H1 (cell line): ENCODE measurements at regions not wholly inside any gene's neighbourhood (a gene's known extent, or its start where the extent isn't known, plus 50 kb on each side); places are given as distances from the start of the nearest gene placed in this dataset.

Experiments used
- CTCF ChIA-PET: fragments of 300-600 bp; sonication (Branson Sonifier 250); formaldehyde crosslinking; loops from one replicate; lab custom pipeline; 2021; ENCODE audit not compliant: partially characterized antibody; lab: Charles Lee
- POLR2A ChIA-PET: fragments of 300-600 bp; sonication (Branson Sonifier 250); formaldehyde crosslinking; loops from one replicate; lab custom pipeline; 2021; ENCODE audit warnings: inconsistent platforms; ENCODE audit not compliant: partially characterized antibody; lab: Charles Lee
- DNase-seq, 2 experiments: peaks; one replicate each; pipeline versions ENCODE4 v3.0.0 to v3.0.0-alpha.2; 2010 to 2022; ENCODE audit warnings: low spot score in 2 of 2, low read depth in 1 of 2, mixed read lengths in 1 of 2
- FAIRE-seq: peaks from 2 replicates; lab custom pipeline; 2011; peaks lifted over from hg19 to GRCh38; lab: Jason Lieb, UNC
- H2AFZ ChIP-seq: 2 replicates; pipeline ENCODE4 v1.8.1; 2012; ENCODE audit warnings: low read length, inconsistent platforms
- H2AK5ac ChIP-seq: 2 replicates; pipeline ENCODE4 v1.6.1; 2013; ENCODE audit warnings: low read depth, low read length
- H2BK120ac ChIP-seq: replicated peaks from 2 replicates; pipeline ENCODE3; 2013; ENCODE audit warnings: low read depth, low read length, inconsistent platforms
- H2BK12ac ChIP-seq: 2 replicates; pipeline ENCODE4 v1.6.1; 2013; ENCODE audit warnings: low read depth, low read length
- H2BK15ac ChIP-seq: 2 replicates; pipeline ENCODE4 v1.6.1; 2013; ENCODE audit warnings: low read length
- H2BK20ac ChIP-seq: 2 replicates; pipeline ENCODE4 v1.6.1; 2013; ENCODE audit warnings: low read length
- H2BK5ac ChIP-seq: 2 replicates; pipeline ENCODE4 v1.6.1; 2013; ENCODE audit warnings: low read depth, low read length
- H3K14ac ChIP-seq: 2 replicates; pipeline ENCODE4 v1.6.1; 2013; ENCODE audit warnings: inconsistent platforms; ENCODE audit not compliant: insufficient read length
- H3K18ac ChIP-seq: 2 replicates; pipeline ENCODE4 v1.6.1; 2013; ENCODE audit warnings: low read length; ENCODE audit errors: extremely low read depth
- H3K23ac ChIP-seq: 2 replicates; pipeline ENCODE4 v1.6.1; 2013; ENCODE audit warnings: inconsistent platforms; ENCODE audit not compliant: insufficient read length
- H3K23me2 ChIP-seq: 2 replicates; pipeline ENCODE4 v1.6.1; 2013; ENCODE audit warnings: low read depth, low read length
- H3K27ac ChIP-seq: 2 replicates; pipeline ENCODE4 v1.6.1; 2011; ENCODE audit warnings: low read depth, low read length, inconsistent platforms
- H3K27me3 ChIP-seq, 4 experiments: replicated peaks in 1 of 4; 1 replicate in 1 of 4; 2 replicates in 3 of 4; pipeline versions ENCODE4 v1.6.1 to v1.8.1; 2011 to 2013; ENCODE audit warnings: low read length in 3 of 4, mild to moderate bottlenecking in 3 of 4, inconsistent platforms in 2 of 4, mixed read lengths in 2 of 4, moderate library complexity in 1 of 4; ENCODE audit not compliant: control insufficient read depth in 3 of 4, insufficient read depth in 3 of 4; ENCODE audit errors: extremely low read depth in 1 of 4
- H3K36me3 ChIP-seq, 4 experiments: 2 replicates each; pipeline versions ENCODE4 v1.6.1 to v1.8.1; 2011 to 2013; ENCODE audit warnings: mild to moderate bottlenecking in 4 of 4, low read length in 3 of 4, moderate library complexity in 2 of 4, control low read depth in 1 of 4, inconsistent platforms in 1 of 4; ENCODE audit not compliant: insufficient read depth in 4 of 4, control insufficient read depth in 2 of 4
- H3K4ac ChIP-seq: replicated peaks from 2 replicates; pipeline ENCODE3; 2013; ENCODE audit warnings: low read length, low read depth, mixed read lengths, inconsistent platforms; ENCODE audit not compliant: insufficient read length
- H3K4me1 ChIP-seq, 4 experiments: replicated peaks in 1 of 4; 1 replicate in 1 of 4; 2 replicates in 3 of 4; pipeline versions ENCODE4 v1.6.1 to v1.8.1; 2011 to 2013; ENCODE audit warnings: low read length in 3 of 4, inconsistent platforms in 2 of 4, mixed read lengths in 1 of 4; ENCODE audit not compliant: insufficient read depth in 4 of 4, control insufficient read depth in 3 of 4
- H3K4me2 ChIP-seq, 2 experiments: 2 replicates each; pipeline versions ENCODE4 v1.6.1 to v1.8.1; 2011 to 2013; ENCODE audit warnings: low read depth in 2 of 2, low read length in 2 of 2, control low read depth in 1 of 2, inconsistent platforms in 1 of 2, mild to moderate bottlenecking in 1 of 2; ENCODE audit not compliant: insufficient read depth in 1 of 2
- H3K4me3 ChIP-seq, 4 experiments: fragments of 200-600, 300-600 bp in 1 of 4; sonication (generic), shearing (Covaris generic), sonication (Bioruptor Twin) in 1 of 4; 2 replicates each; pipeline versions ENCODE4 v1.5.1 to v1.8.1; 2011 to 2016; ENCODE audit warnings: low read length in 4 of 4, low read depth in 3 of 4, control low read depth in 2 of 4, inconsistent platforms in 2 of 4, mild to moderate bottlenecking in 2 of 4, mixed read lengths in 1 of 4, moderate library complexity in 1 of 4; ENCODE audit not compliant: insufficient read depth in 2 of 4; ENCODE audit errors: extremely low read depth in 1 of 4
- H3K56ac ChIP-seq: replicated peaks from 2 replicates; pipeline ENCODE3; 2013; ENCODE audit warnings: low read depth, mild to moderate bottlenecking, mixed read lengths, low read length, inconsistent platforms; ENCODE audit not compliant: insufficient read length
- H3K79me1 ChIP-seq: 2 replicates; pipeline ENCODE4 v1.6.1; 2013; ENCODE audit warnings: low read depth, low read length, control low read depth
- H3K79me2 ChIP-seq, 2 experiments: 2 replicates each; pipeline versions ENCODE4 v1.6.1 to v1.8.1; 2012 to 2013; ENCODE audit warnings: low read length in 2 of 2, mild to moderate bottlenecking in 2 of 2, inconsistent platforms in 1 of 2; ENCODE audit not compliant: insufficient read depth in 2 of 2, control insufficient read depth in 1 of 2
- H3K9ac ChIP-seq, 4 experiments: replicated peaks in 1 of 4; 1 replicate in 1 of 4; 2 replicates in 3 of 4; pipeline versions ENCODE4 v1.6.1 to v1.8.1; 2011 to 2013; ENCODE audit warnings: low read depth in 3 of 4, low read length in 3 of 4, control low read depth in 2 of 4, mild to moderate bottlenecking in 2 of 4, moderate library complexity in 2 of 4, inconsistent platforms in 1 of 4; ENCODE audit errors: extremely low read depth in 1 of 4
- H3K9me3 ChIP-seq, 2 experiments: 2 replicates each; pipeline versions ENCODE4 v1.6.1 to v1.8.1; 2012 to 2013; ENCODE audit warnings: mild to moderate bottlenecking in 2 of 2, moderate library complexity in 2 of 2, control low read depth in 1 of 2, inconsistent platforms in 1 of 2, low read depth in 1 of 2, low read length in 1 of 2, mixed read lengths in 1 of 2; ENCODE audit not compliant: insufficient read depth in 2 of 2
- H4K20me1 ChIP-seq, 2 experiments: replicated peaks in 1 of 2; 2 replicates each; pipeline versions ENCODE3 to v1.8.1; 2011 to 2013; ENCODE audit warnings: inconsistent platforms in 2 of 2, low read length in 2 of 2, mild to moderate bottlenecking in 1 of 2; ENCODE audit not compliant: insufficient read depth in 2 of 2, control insufficient read depth in 1 of 2
- H4K5ac ChIP-seq: 2 replicates; pipeline ENCODE4 v1.6.1; 2013; ENCODE audit warnings: low read length, low read depth, mixed read lengths, inconsistent platforms; ENCODE audit not compliant: insufficient read length
- H4K8ac ChIP-seq: 2 replicates; pipeline ENCODE4 v1.8.0; 2013; ENCODE audit warnings: mild to moderate bottlenecking, moderate library complexity, low read length, inconsistent platforms; ENCODE audit not compliant: insufficient read depth; ENCODE audit errors: extremely low read depth
- H4K91ac ChIP-seq: replicated peaks from 2 replicates; pipeline ENCODE3; 2013; ENCODE audit warnings: low read length, mixed read lengths, inconsistent platforms; ENCODE audit not compliant: insufficient read length
- ATF3 ChIP-seq: IDR thresholded peaks from 2 replicates; pipeline ENCODE4 v1.6.1; 2011; ENCODE audit warnings: low read depth, mild to moderate bottlenecking, low read length; ENCODE audit not compliant: insufficient read depth
- BCL11A ChIP-seq, 2 experiments: IDR thresholded peaks; one replicate each; pipeline ENCODE4 v1.6.1; 2011; ENCODE audit warnings: low read depth in 2 of 2, low read length in 2 of 2, mild to moderate bottlenecking in 2 of 2
- BRCA1 ChIP-seq: IDR thresholded peaks from 2 replicates; pipeline ENCODE4 v1.6.1; 2012; ENCODE audit warnings: low read depth, low read length, improper control_type of control experiment
- GTF2F1 ChIP-seq: IDR thresholded peaks from 2 replicates; pipeline ENCODE4 v1.6.1; 2012; ENCODE audit warnings: low read depth, low read length, improper control_type of control experiment, borderline replicate concordance
- HDAC6 ChIP-seq: IDR thresholded peaks from one replicate; pipeline ENCODE4 v1.7.1; 2012; ENCODE audit warnings: low read depth, mild to moderate bottlenecking, inconsistent platforms, low read length, moderate library complexity
- MAFK ChIP-seq: IDR thresholded peaks from 2 replicates; pipeline ENCODE4 v1.6.1; 2012; ENCODE audit warnings: low read depth, mild to moderate bottlenecking, improper control_type of control experiment, low read length
- PHF8 ChIP-seq: fragments of 200-600 bp; sonication (generic); conservative IDR thresholded peaks from 2 replicates; pipeline ENCODE4 v1.7.1; 2012; ENCODE audit warnings: low read depth, mild to moderate bottlenecking, inconsistent platforms, low read length, moderate library complexity
- RFX5 ChIP-seq: IDR thresholded peaks from 2 replicates; pipeline ENCODE4 v1.6.1; 2011; ENCODE audit warnings: low read depth, low read length, improper control_type of control experiment, borderline replicate concordance
- SAP30 ChIP-seq: fragments of 300-600 bp; sonication (generic); IDR thresholded peaks from 2 replicates; pipeline ENCODE4 v1.7.1; 2012; ENCODE audit warnings: low read length, moderate library complexity, mild to moderate bottlenecking, inconsistent platforms; ENCODE audit not compliant: insufficient read depth, insufficient replicate concordance
- SIRT6 ChIP-seq: IDR thresholded peaks from one replicate; pipeline ENCODE4 v1.7.1; 2012; ENCODE audit warnings: low read length, inconsistent platforms
- YY1 ChIP-seq: IDR thresholded peaks from 2 replicates; pipeline ENCODE4 v1.6.1; 2011; ENCODE audit warnings: low read depth, mild to moderate bottlenecking, low read length
- WGBS, 2 experiments: shearing (Covaris generic) in 1 of 2; methylation state at CpG; one replicate each; pipeline versions ENCODE4 v1.1.6 to v1.1.7; 2013 to 2015; ENCODE audit warnings: low lambda C conversion rate in 2 of 2, mixed read lengths in 2 of 2, inconsistent platforms in 1 of 2, low coverage in 1 of 2, missing lambda C conversion rate in 1 of 2; ENCODE audit not compliant: insufficient replicate concordance in 2 of 2, insufficient coverage in 1 of 2, insufficient read length in 1 of 2; ENCODE audit errors: extremely low coverage in 1 of 2, missing lambda C conversion rate in 1 of 2; 5-methylcytosine and 5-hydroxymethylcytosine counted together

DNA sequence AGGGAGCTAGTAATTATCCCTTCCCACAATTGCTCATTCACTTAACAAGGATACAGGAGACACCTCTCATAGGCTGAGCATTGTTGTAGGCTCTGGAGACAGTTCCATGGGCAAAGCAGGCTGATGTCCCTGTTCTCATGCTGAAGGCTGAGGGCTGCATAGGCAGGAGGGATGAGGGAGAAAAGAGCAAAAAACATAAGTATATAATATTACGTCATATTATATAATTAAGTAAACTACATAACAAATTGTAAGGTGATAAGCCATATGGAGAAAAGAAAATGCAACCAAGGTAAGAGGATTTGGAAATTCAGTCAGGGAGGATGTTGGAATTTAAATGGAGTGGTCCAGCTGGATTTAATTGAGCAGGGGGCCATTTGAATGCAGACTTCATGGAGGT lies 380.6 kb upstream of the ST6GAL2 start:
- H2BK12ac ChIP-seq, result no peak overlapping the region
- no peaks in the 10 kb centered on the region for H3K4me1 ChIP-seq
- no peak overlapping the region for H3K14ac ChIP-seq
- H3K23me2 ChIP-seq, result no peaks in the 10 kb centered on the region
- no peak overlapping the region for H3K18ac ChIP-seq
- H3K9ac ChIP-seq, result no peak overlapping the region
- H2BK5ac ChIP-seq, result no peak overlapping the region
- H3K9me3 ChIP-seq, result no peaks in the 10 kb centered on the region
- no peak overlapping the region for H4K91ac ChIP-seq
- no peak overlapping the region for H4K5ac ChIP-seq
- no peaks in the 10 kb centered on the region; a peak in 1 of 7 replicates for H3K27me3 ChIP-seq
- no peaks in the 10 kb centered on the region for H3K79me2 ChIP-seq
- no peak overlapping the region for H3K4ac ChIP-seq
- H3K23ac ChIP-seq, result no peak overlapping the region
- whole genome bisulfite sequencing, 2 experiments, result 94% methylated on average over 1 of the region's 1 CpG; no CpG with 5 or more reads in 1 of the 2 experiments
- ChIA-PET POLR2A (no interaction called here), CTCF (interaction anchor here (0.6 kb wide), 2 partner anchors 111 to 475 kb away, joined by 3 read pairs; no protein-coding TSS in a partner anchor)
- H3K27ac ChIP-seq, result no peak overlapping the region
- H3K56ac ChIP-seq, result no peak overlapping the region
- H4K20me1 ChIP-seq, result no peaks in the 10 kb centered on the region
- H2BK20ac ChIP-seq, result no peak overlapping the region
- H2BK15ac ChIP-seq, result no peak overlapping the region
- DNase-seq (no peak), FAIRE-seq (no peak)
- H2BK120ac ChIP-seq, result no peak overlapping the region
- no peak overlapping the region for H4K8ac ChIP-seq
- H3K4me2 ChIP-seq, result no peak overlapping the region
- H2AFZ ChIP-seq, result no peak overlapping the region; the same call in 1 of the 2 replicates
- H3K79me1 ChIP-seq, result no peaks in the 10 kb centered on the region
- no peak for TF ChIP-seq PHF8
- TF ChIP-seq SIRT6, result no peak
- TF ChIP-seq BCL11A (IDR thresholded peaks at IDR 0.05; ENCODE audit: low read depth in 2 of 2, low read length in 2 of 2), result no peak
- TF ChIP-seq YY1, result no peak
- no peak for TF ChIP-seq ATF3
- TF ChIP-seq BRCA1, result no peak
- TF ChIP-seq RFX5, result no peak
- no peak for TF ChIP-seq GTF2F1
- no peak for TF ChIP-seq HDAC6
- TF ChIP-seq MAFK, result no peak
- TF ChIP-seq SAP30, result no peak
- H3K4me3 ChIP-seq, result no peak overlapping the region
- no peaks in the 10 kb centered on the region for H3K36me3 ChIP-seq
- H2AK5ac ChIP-seq, result no peak overlapping the region
